DMS79 (cell line): ENCODE measurements at regions not wholly inside any gene's neighbourhood (a gene's known extent, or its start where the extent isn't known, plus 50 kb on each side); places are given as distances from the start of the nearest gene placed in this dataset.
"Not testable (repeated sequence)": the region's sequence is repeated elsewhere in the genome, so short reads cannot be mapped to it uniquely, and the experiment has no call there.

Source experiments
- DNase-seq: peaks from one replicate; lab custom pipeline; 2025; lab: John Stamatoyannopoulos, UW

DNA sequence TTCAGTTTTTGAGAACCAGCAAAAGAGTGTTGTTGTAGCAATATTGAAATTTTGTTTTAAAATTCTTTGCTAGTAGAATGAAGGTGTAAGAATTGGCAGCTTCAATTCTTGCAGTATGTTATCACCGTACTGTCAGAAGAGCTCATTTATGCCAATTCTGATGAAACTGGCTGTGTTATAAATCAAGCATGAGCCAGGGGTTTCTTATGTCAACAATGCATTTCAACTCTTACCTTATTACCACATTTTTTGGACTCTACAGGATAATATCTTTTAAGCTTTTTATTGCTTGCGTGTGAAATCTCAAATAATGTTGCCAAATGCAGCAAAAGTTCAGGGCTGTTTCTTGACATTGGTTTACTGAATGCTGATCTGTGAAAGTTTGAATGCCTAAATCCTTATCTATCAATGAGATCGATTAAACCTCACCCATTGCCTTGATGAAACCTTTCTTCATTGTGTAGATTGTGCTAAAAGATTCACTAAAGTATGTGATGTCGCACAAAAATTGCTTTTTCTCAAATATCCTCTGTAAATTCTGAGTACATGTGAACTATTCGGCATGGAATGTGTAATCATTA lies 1389.3 kb upstream of the ZEB2 start:
- DNase-seq = no peak

- DNase-seq = no peak
These were observed 1386.4 kb upstream of the ZEB2 start for GRCh38 chr2:145906354-145906753.

- no peak for DNase-seq
These were observed 1385.5 kb upstream of the ZEB2 start for GRCh38 chr2:145905371-145905770.

DNA sequence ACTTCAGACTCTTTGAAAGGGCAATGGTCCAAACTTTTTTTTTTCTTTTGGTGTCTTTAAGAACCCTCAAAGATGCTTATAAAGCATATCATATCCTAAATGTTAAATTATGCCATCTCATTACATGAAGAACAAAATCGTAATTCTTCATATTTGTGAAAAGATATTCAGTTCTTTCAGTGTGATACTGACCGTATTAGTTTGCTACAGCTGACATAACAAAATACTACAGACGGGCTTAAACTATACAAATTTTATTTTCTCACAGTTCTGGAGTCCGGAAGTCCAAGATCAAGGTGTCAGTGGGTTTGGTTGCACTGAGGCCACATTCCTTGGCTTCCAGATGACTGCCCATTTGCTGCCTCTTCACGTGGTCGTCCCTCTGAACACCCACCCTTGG lies 1377.2 kb upstream of the ZEB2 start:
- DNase-seq = no peak

DNA sequence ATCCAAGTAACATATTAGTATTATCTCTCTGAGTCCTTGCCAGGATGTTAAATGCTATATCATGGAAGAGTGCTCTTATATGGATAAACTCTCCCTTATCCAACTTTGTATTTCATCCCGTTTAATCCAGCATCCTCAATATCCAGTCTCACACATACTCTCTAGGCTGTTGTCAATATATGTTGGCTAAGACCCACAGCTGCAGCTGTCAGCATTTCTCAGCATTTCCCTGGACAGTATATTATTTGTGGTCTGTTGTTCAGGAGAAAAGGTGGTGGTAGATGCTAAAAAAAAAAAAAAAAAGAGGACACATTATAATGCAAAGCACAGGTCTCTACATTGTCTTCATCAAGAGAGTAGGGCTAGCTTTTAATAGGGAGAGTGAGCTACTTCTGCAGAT lies 1368.0 kb upstream of the ZEB2 start:
- no peak for DNase-seq

DNA sequence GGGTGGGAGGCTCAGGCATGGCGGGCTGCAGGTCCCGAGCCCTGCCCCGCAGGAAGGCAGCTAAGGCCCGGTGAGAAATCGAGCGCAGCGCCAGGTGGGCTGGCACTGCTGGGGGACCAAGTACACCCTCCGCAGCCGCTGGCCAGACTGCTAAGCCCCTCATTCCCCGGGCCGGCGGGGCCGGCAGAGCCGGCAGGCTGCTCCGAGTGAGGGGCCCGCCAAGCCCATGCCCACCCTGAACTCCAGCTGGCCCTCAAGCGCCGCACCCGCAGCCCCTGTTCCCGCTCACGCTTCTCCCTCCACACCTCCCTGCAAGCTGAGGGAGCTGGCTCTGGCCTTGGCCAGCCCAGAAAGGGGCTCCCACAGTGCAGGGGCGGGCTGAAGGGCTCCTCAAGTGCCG lies 1361.1 kb upstream of the ZEB2 start:
- DNase-seq = not testable (repeated sequence)

DNA sequence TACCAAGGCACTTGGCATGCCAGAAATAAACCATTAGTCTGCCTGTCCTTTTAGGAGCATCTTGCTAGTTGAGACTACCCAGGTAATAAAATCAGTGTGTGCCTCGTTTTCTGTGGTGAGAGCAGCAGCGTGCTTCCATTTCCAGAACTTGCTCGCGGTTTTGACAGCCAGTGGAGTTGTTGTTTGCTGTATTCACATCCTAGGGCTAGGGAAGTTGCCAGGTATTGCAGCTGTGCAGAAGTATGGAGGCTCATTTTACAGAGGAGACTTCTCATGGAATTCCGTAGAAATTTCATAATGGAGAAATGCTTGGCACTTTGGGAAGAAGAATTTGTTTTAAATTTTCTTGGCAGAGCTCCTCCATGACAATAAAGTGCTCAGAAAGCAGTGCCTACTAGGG lies 1355.1 kb upstream of the ZEB2 start:
- no peak for DNase-seq

- DNase-seq = no peak
These were observed 1354.5 kb upstream of the ZEB2 start for GRCh38 chr2:145874466-145874865.

GRCh38 chr2:145864501-145864900 lies 1344.6 kb upstream of the ZEB2 start:
- no peak for DNase-seq

DNA sequence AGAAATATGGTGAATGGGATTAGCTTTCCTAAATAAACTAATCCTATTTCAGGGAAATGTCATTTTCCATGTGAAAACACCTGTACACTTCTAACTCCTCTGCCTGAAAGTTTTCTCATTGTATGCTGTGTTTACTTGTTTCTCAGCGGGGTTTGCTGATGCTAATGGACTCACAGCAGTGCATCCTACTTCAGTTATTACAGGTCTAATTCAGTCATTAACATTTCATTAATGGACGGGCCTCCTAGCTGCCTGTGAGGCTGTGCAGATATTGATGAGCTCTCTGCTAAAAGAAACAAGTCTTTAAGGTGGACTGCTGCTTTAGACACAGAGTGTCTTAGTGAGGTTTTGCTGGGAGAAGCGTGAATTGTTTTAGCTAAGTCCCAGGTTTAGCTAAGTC lies 1342.0 kb upstream of the ZEB2 start:
- no peak for DNase-seq

GRCh38 chr2:145860083-145860482 lies 1340.2 kb upstream of the ZEB2 start:
- no peak for DNase-seq

DNA sequence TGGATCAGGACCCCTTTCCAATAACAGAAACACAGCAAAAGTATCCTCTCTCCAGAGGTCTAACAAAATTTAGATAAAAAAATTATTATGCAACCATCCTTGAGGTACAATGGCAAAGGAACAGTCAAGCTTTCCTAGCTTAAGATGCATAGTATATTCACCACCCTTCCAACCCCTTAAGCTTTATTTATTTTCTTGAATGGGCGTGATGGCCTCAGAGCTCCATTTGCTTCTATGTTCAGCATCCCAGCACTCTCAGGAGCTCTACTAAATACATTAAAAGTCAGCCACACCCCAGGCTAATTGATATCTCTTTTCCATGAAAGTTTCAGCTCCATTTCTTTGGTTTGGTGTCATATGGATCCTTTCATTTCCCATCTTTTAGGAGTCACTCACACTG lies 1335.2 kb upstream of the ZEB2 start:
- no peak for DNase-seq

DNA sequence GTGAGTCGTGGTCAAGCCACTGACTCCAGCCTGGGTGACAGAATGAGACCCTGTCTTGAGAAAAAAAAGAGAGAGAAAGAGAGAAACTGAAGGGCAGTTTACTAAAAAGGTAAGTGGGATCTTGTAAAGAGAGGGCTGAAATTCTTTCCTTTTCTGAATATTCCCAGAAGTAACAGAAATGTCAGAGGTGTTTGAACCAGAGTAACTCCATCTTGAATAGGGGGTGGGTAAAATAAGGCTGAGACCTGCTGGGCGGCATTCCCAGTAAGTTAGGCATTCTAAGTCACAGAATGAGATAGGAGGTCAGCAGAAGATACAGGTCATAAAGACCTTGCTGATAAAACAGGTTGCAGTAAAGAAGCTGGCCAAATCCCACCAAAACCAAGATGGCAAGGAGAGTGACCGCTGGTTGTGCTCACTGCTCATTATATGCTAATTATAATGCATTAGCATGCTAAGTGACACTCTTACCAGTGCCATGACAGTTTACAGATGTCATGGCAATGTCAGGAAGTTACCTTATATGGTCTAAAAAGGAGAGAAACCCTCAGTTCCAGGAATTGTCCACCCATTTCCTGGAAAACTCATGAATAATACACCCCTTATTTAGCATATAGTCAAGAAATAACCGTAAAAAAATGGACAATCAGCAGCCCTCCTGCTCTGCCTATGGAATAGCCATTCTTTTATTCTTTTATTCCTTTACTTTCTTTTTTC lies 1334.3 kb upstream of the ZEB2 start:
- DNase-seq = no peak

GRCh38 chr2:145851730-145852129 lies 1331.8 kb upstream of the ZEB2 start:
- DNase-seq = no peak

- no peak for DNase-seq
These were observed 1329.5 kb upstream of the ZEB2 start for GRCh38 chr2:145849466-145849865.

DNA sequence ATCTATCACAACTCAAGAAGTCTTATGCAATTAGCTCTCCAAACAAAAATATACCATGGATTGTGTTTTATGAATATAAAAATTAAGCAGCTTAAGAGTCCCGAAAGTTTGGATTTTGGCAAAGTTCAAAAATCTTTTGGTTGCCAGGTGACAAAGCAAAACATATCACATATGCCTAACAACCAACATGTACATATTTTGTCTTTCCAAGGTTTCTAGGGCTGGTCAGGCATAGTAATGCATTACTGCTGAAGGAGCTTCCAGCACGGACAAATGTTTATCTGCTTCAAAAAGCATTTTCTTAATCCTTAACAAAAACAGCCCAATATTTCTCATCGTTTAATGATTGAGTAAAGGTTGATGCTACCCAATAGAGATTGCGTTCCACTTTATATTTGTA lies 1327.1 kb upstream of the ZEB2 start:
- DNase-seq = no peak

- no peak for DNase-seq
These were observed 1326.0 kb upstream of the ZEB2 start for GRCh38 chr2:145845923-145846322.

DNA sequence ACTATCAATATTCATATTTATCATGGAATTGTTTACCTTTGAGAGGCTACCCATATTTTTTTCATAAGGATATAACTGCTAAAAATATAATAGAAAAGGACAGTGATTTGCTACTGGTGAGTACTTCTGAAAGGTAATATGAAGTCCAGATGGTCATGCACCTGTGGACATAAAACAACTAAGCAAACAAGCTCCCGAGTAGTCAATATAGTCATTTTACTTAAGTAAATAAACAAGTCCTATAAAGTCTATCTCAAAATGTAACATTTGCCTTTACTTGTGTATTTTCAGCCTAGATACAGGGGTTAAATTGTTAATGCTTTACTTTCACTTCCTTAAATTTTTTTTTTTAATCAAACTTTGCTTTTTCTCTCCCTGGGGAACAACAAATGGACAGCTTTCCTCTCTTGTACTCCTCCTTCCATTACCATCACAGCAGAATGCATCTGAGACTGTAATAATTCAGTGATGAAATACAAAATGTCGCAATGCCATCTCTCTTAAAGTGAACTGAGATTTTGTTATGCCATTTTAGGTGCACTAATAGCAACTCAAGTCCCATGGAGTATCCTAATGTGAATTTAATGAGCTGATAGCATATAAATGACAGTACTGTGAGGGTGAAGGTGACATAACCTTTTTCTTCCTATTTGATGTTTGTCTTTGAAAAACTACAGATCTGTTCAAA lies 1325.4 kb upstream of the ZEB2 start:
- peak; percentile 75 for DNase-seq

GRCh38 chr2:145841973-145842372 lies 1322.1 kb upstream of the ZEB2 start:
- DNase-seq = no peak

DNA sequence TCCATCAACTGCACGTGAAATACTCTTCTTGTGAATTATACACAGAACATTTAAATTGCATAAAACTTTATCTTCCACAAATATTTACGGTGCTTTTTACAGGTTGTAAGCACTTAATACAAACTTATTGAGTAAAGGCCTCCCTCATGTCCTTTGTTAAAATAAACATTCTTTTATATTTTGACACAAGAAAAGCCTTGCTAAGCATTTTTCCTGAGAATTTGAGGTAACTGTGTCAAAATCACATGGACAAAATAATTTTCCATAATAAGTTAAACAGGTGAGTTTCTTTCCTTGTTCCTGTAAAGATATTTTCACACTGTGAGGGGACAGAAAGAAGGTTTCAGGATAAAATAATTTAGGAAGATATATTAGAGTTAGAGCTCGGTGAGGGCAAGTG lies 1317.1 kb upstream of the ZEB2 start:
- no peak for DNase-seq

DNA sequence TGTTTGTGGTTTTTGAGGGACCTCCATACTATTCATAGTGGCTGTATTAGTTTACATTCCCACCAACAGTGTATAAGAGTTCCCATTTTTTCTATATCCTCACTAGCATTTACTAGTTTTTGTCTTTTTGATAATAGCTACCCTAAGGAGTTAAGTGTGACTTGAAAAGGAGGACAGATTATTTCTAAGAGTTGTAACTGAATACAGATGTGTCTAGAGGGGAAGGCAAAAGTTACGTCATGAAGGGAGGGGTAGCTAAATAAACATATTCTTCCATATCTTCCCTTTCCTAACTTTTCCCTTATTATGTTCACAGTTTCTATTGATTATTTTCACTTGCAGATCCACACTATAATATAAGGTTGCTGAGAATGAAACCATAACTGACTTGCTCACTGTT lies 1315.7 kb upstream of the ZEB2 start:
- DNase-seq = no peak

DNA sequence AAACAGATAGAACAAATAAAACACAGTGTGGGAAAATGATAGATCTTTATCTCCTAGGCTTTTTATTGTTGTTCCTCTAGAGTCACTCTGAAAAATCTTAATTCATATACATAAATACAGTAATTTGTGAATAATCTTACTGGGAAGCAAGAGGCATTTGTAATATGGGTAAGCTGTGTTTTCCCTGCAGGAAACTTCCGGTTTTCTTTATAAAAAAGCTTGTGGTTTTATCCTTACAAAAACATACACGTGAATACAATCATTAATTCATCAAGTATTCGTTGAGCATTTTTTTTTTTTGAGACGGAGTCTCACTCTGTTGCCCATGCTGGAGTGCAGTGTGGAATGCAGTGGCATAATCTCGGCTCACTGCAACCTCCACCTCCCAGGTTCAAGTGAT lies 1312.8 kb upstream of the ZEB2 start:
- no peak for DNase-seq

DNA sequence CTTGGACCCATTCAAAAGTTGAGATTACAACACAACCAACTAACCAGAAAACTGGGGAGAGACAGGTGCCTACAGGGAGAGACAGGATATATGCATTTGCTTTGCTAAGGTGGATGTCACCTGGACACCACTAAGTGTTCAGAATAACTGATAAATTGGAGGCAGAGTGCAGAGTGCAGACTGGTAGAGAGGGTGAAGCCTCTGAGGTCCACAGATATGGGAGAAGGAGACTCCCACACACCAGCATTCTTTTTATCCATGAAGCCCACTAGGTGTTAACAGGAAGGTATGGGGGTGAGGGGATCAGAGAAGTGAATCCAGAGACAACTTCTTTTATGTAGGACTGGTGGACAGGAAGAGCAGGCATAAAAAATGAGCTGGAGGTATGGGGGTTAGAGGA lies 1310.0 kb upstream of the ZEB2 start:
- DNase-seq = no peak

- no peak for DNase-seq
These were observed 1307.3 kb upstream of the ZEB2 start for GRCh38 chr2:145827235-145827634.
